Upper lobe of left lung (tissue), 6 donors: ENCODE measurements at regions not wholly inside any gene's neighbourhood (a gene's known extent, or its start where the extent isn't known, plus 50 kb on each side); places are given as distances from the start of the nearest gene placed in this dataset.
"Not testable (repeated sequence)": the region's sequence is repeated elsewhere in the genome, so short reads cannot be mapped to it uniquely, and the experiment has no call there.

Experiments used
- ATAC-seq, 2 donors: fragments of 200-7000 bp; cut with Tn5 transposase; one replicate each; pipeline ENCODE4 v1.9.1; 2022; ENCODE audit warnings: mild to moderate bottlenecking in 2 of 2, moderate library complexity in 2 of 2; ENCODE audit not compliant: low FRiP score in 2 of 2
- DNase-seq, 2 donors: peaks; one replicate each; pipeline ENCODE4 v3.0.0-alpha.2; 2019 to 2020
- H3K27ac ChIP-seq, 4 donors: fragments of 200-600 bp; sonication (generic); one replicate each; pipeline ENCODE4 v1.5.1; 2016 to 2019
- H3K27me3 ChIP-seq, 4 donors: fragments of 200-600 bp; sonication (generic); one replicate each; pipeline ENCODE4 v1.5.1; 2017 to 2019
- H3K36me3 ChIP-seq, 4 donors: fragments of 200-600 bp; sonication (generic); one replicate each; pipeline ENCODE4 v1.5.1; 2016 to 2019
- H3K4me1 ChIP-seq, 4 donors: fragments of 200-600 bp; sonication (generic); one replicate each; pipeline ENCODE4 v1.5.1; 2018 to 2019
- H3K4me3 ChIP-seq, 4 donors: fragments of 200-600 bp; sonication (generic); one replicate each; pipeline ENCODE4 v1.5.1; 2017 to 2019; ENCODE audit warnings: mild to moderate bottlenecking in 2 of 4, moderate library complexity in 1 of 4
- H3K9me3 ChIP-seq, 4 donors: fragments of 200-600 bp; sonication (generic); one replicate each; pipeline ENCODE4 v1.5.1; 2018 to 2019
- EP300 ChIP-seq, 4 donors: sonication (generic); formaldehyde crosslinking; IDR thresholded peaks; one replicate each; pipeline ENCODE4 v1.5.1; 2017; ENCODE audit warnings: antibody characterized with exemption in 4 of 4, control low read depth in 2 of 4
- POLR2A ChIP-seq, 4 donors: fragments of 450-650 bp; IDR thresholded peaks; one replicate each; pipeline ENCODE4 v1.5.1; 2016 to 2017; ENCODE audit warnings: antibody characterized with exemption in 4 of 4, mild to moderate bottlenecking in 2 of 4
- POLR2AphosphoS5 ChIP-seq, 2 donors: sonication (generic); formaldehyde crosslinking; IDR thresholded peaks; one replicate each; pipeline ENCODE4 v1.5.1; 2017; ENCODE audit warnings: antibody characterized with exemption in 2 of 2
- WGBS, 2 donors: methylation state at CpG; one replicate each; pipeline ENCODE4 v1.1.5; 2017 to 2018; 5-methylcytosine and 5-hydroxymethylcytosine counted together
- TF ChIP-seq, protein P1 (sequence below), 6 experiments: fragments of 450-650 bp in 4 of 6; fragments of 200-600 bp in 2 of 6; sonication (generic) in 2 of 6; IDR thresholded peaks; one replicate each; pipeline ENCODE4 v1.5.1; 2016 to 2019; ENCODE audit warnings: antibody characterized with exemption in 6 of 6
- donor health status: DM: no; HTN: no; CAD: no; lungs with moderate emphysema.
- donor health status: DM: no; HTN: yes; CAD: no; lungs with severe emphysema.

- no peaks in the 10 kb centered on the region for H3K4me1 ChIP-seq
- no peaks in the 10 kb centered on the region for H3K9me3 ChIP-seq
- no peaks in the 10 kb centered on the region for H3K36me3 ChIP-seq
- ATAC-seq: no peak
- H3K27me3 ChIP-seq: no peaks in the 10 kb centered on the region
- no peak overlapping the region for H3K27ac ChIP-seq
- TF ChIP-seq, protein P1, sequence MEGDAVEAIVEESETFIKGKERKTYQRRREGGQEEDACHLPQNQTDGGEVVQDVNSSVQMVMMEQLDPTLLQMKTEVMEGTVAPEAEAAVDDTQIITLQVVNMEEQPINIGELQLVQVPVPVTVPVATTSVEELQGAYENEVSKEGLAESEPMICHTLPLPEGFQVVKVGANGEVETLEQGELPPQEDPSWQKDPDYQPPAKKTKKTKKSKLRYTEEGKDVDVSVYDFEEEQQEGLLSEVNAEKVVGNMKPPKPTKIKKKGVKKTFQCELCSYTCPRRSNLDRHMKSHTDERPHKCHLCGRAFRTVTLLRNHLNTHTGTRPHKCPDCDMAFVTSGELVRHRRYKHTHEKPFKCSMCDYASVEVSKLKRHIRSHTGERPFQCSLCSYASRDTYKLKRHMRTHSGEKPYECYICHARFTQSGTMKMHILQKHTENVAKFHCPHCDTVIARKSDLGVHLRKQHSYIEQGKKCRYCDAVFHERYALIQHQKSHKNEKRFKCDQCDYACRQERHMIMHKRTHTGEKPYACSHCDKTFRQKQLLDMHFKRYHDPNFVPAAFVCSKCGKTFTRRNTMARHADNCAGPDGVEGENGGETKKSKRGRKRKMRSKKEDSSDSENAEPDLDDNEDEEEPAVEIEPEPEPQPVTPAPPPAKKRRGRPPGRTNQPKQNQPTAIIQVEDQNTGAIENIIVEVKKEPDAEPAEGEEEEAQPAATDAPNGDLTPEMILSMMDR (IDR thresholded peaks at IDR 0.05): no peak
- TF ChIP-seq POLR2A (IDR thresholded peaks at IDR 0.05) (no peak), POLR2AphosphoS5 (IDR thresholded peaks at IDR 0.05) (no peak), EP300 (IDR thresholded peaks at IDR 0.05) (no peak)
- no peak for DNase-seq
- 94 to 95% methylated on average over 4 of the region's 4 CpGs for WGBS, 2 donors
- no peak overlapping the region for H3K4me3 ChIP-seq
Measured at GRCh38 chr2:145797692-145798091, 1277.8 kb upstream of the ZEB2 start.

GRCh38 chr2:145792745-145793144, 1272.8 kb upstream of the ZEB2 start:
- Histone ChIP-seq H3K9me3 (no peaks in the 10 kb centered on the region), H3K4me1 (no peaks in the 10 kb centered on the region), H3K27me3 (no peaks in the 10 kb centered on the region), H3K4me3 (no peak overlapping the region), H3K27ac (no peak overlapping the region), H3K36me3 (no peaks in the 10 kb centered on the region)
- WGBS, 2 donors: 75 to 85% methylated on average over 3 of the region's 3 CpGs
- ATAC-seq (no peak), DNase-seq (no peak)
- TF ChIP-seq, protein P1 (IDR thresholded peaks at IDR 0.05): no peak
- TF ChIP-seq POLR2AphosphoS5 (IDR thresholded peaks at IDR 0.05): no peak
- no peak for TF ChIP-seq POLR2A (IDR thresholded peaks at IDR 0.05)
- TF ChIP-seq EP300 (IDR thresholded peaks at IDR 0.05): no peak

GRCh38 chr2:145789636-145790035, 1269.7 kb upstream of the ZEB2 start:
- Histone ChIP-seq H3K27me3 (no peaks in the 10 kb centered on the region), H3K36me3 (no peaks in the 10 kb centered on the region), H3K9me3 (no peaks in the 10 kb centered on the region), H3K27ac (no peak overlapping the region), H3K4me1 (no peaks in the 10 kb centered on the region), H3K4me3 (no peak overlapping the region)
- no peak for TF ChIP-seq EP300 (IDR thresholded peaks at IDR 0.05)
- no peak for TF ChIP-seq POLR2AphosphoS5 (IDR thresholded peaks at IDR 0.05)
- no peak for TF ChIP-seq POLR2A (IDR thresholded peaks at IDR 0.05)
- TF ChIP-seq, protein P1 (IDR thresholded peaks at IDR 0.05): no peak
- WGBS, 2 donors: 90 to 94% methylated on average over 3 of the region's 3 CpGs
- no peak for DNase-seq
- ATAC-seq: no peak

GRCh38 chr2:145787597-145788361, 1267.9 kb upstream of the ZEB2 start:
- H3K27me3 ChIP-seq, H3K4me3 ChIP-seq, H3K36me3 ChIP-seq, H3K4me1 ChIP-seq, H3K9me3 ChIP-seq, H3K27ac ChIP-seq, ATAC-seq, DNase-seq: not testable (repeated sequence)
- 82 to 91% methylated on average over 6 of the region's 6 CpGs for WGBS, 2 donors

- H3K36me3 ChIP-seq, DNase-seq, ATAC-seq, H3K4me1 ChIP-seq, H3K27ac ChIP-seq, H3K4me3 ChIP-seq, H3K9me3 ChIP-seq, H3K27me3 ChIP-seq: not testable (repeated sequence)
- 86 to 92% methylated on average over 4 of the region's 5 CpGs for WGBS, 2 donors
Measured at GRCh38 chr2:145782607-145783006, 1262.7 kb upstream of the ZEB2 start.

DNA sequence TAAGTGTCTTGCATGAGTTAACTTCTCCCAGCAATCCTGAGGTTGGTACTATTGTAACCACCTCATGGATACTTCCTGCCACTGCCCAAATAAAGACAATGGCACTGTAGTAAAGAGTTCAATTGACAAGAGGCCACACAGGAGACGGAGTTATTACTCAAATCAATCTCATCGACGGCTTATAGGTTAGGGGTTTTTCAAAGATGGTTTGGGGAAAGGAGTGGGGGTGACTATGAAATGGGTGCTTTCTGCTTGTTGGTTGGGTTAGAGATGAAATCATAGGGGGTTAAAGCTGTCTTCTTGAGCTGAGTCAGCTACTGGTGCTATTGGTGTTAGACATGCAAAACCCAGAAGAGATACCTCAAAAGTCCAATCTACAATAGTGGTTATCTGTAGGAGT, 1258.0 kb upstream of the ZEB2 start:
- H3K4me3 ChIP-seq: no peak overlapping the region
- no peaks in the 10 kb centered on the region for H3K36me3 ChIP-seq
- 84 to 89% methylated on average over 3 of the region's 3 CpGs for whole genome bisulfite sequencing, 2 donors
- H3K27me3 ChIP-seq: no peaks in the 10 kb centered on the region
- TF ChIP-seq, protein P1 (IDR thresholded peaks at IDR 0.05): no peak
- no peak for TF ChIP-seq EP300 (IDR thresholded peaks at IDR 0.05)
- no peak for TF ChIP-seq POLR2AphosphoS5 (IDR thresholded peaks at IDR 0.05)
- no peak for TF ChIP-seq POLR2A (IDR thresholded peaks at IDR 0.05)
- H3K27ac ChIP-seq: no peak overlapping the region
- H3K9me3 ChIP-seq: no peaks in the 10 kb centered on the region
- no peak for DNase-seq
- H3K4me1 ChIP-seq: no peaks in the 10 kb centered on the region
- ATAC-seq: no peak
